Keratinocyte (primary cell): ENCODE measurements at regions not wholly inside any gene's neighbourhood (a gene's known extent, or its start where the extent isn't known, plus 50 kb on each side); places are given as distances from the start of the nearest gene placed in this dataset.
"Not testable (repeated sequence)": the region's sequence is repeated elsewhere in the genome, so short reads cannot be mapped to it uniquely, and the experiment has no call there.

Experiments used
- DNase-seq: peaks from one replicate; pipeline ENCODE4 v3.0.0-alpha.2; 2011; ENCODE audit warnings: low read depth, missing footprints, low spot score
- FAIRE-seq: peaks from 2 replicates; lab custom pipeline; 2011; peaks lifted over from hg19 to GRCh38; lab: Jason Lieb, UNC
- H2AFZ ChIP-seq: 2 replicates; pipeline ENCODE4 v1.6.0; 2012; ENCODE audit warnings: low read length, control low read depth, inconsistent platforms; ENCODE audit not compliant: control insufficient read depth
- H3K27ac ChIP-seq: 2 replicates; pipeline ENCODE4 v1.5.1; 2011; ENCODE audit warnings: low read length; ENCODE audit not compliant: control insufficient read depth, insufficient read depth
- H3K27me3 ChIP-seq: 3 replicates; pipeline ENCODE4 v1.6.0; 2011; ENCODE audit warnings: low read length; ENCODE audit not compliant: control insufficient read depth, insufficient read depth; ENCODE audit errors: extremely low read depth
- H3K36me3 ChIP-seq, 2 experiments: 2 replicates in 1 of 2; 3 replicates in 1 of 2; pipeline ENCODE4 v1.5.1; 2011; ENCODE audit warnings: low read length in 2 of 2, mild to moderate bottlenecking in 1 of 2; ENCODE audit not compliant: control insufficient read depth in 2 of 2, insufficient read depth in 2 of 2; ENCODE audit errors: extremely low read depth in 1 of 2
- H3K4me1 ChIP-seq: 3 replicates; pipeline ENCODE4 v1.5.1; 2011; ENCODE audit warnings: low read length; ENCODE audit not compliant: control insufficient read depth, insufficient read depth; ENCODE audit errors: extremely low read depth
- H3K4me2 ChIP-seq: 3 replicates; pipeline ENCODE4 v1.6.0; 2011; ENCODE audit warnings: low read depth, low read length; ENCODE audit not compliant: control insufficient read depth, insufficient read depth; ENCODE audit errors: extremely low read depth
- H3K4me3 ChIP-seq, 3 experiments: fragments of 200-600 bp in 1 of 3; sonication (generic) in 1 of 3; 2 replicates in 2 of 3; 3 replicates in 1 of 3; pipeline ENCODE4 v1.5.1; 2011 to 2016; ENCODE audit warnings: low read length in 3 of 3, mild to moderate bottlenecking in 3 of 3, control low read depth in 2 of 3, inconsistent platforms in 1 of 3, low read depth in 1 of 3, mixed read lengths in 1 of 3, mixed run types in 1 of 3, moderate library complexity in 1 of 3; ENCODE audit not compliant: control insufficient read depth in 2 of 3, insufficient read depth in 2 of 3; ENCODE audit errors: extremely low read depth in 1 of 3
- H3K79me2 ChIP-seq: 2 replicates; pipeline ENCODE4 v1.6.0; 2012; ENCODE audit warnings: low read length; ENCODE audit not compliant: control insufficient read depth, insufficient read depth
- H3K9ac ChIP-seq: 3 replicates; pipeline ENCODE4 v1.6.0; 2011; ENCODE audit warnings: low read length; ENCODE audit not compliant: control insufficient read depth, insufficient read depth; ENCODE audit errors: extremely low read depth
- H3K9me1 ChIP-seq: 3 replicates; pipeline ENCODE4 v1.6.0; 2011; ENCODE audit warnings: low read length; ENCODE audit not compliant: control insufficient read depth, insufficient read depth; ENCODE audit errors: extremely low read depth
- H3K9me3 ChIP-seq: 2 replicates; pipeline ENCODE4 v1.5.1; 2012; ENCODE audit warnings: low read depth, low read length; ENCODE audit not compliant: control insufficient read depth
- H4K20me1 ChIP-seq: 3 replicates; pipeline ENCODE4 v1.6.0; 2011; ENCODE audit warnings: low read length; ENCODE audit not compliant: control insufficient read depth, insufficient read depth; ENCODE audit errors: extremely low read depth
- CTCF ChIP-seq, 3 experiments: IDR thresholded peaks in 1 of 3; conservative IDR thresholded peaks in 1 of 3; optimal IDR thresholded peaks in 1 of 3; 2 replicates in 2 of 3; 3 replicates in 1 of 3; pipeline versions ENCODE3 to v1.5.1; 2011; ENCODE audit warnings: low read length in 3 of 3, mild to moderate bottlenecking in 3 of 3, moderate library complexity in 2 of 3, control low read depth in 1 of 3, inconsistent platforms in 1 of 3; ENCODE audit not compliant: insufficient read depth in 2 of 3; ENCODE audit errors: extremely low read depth in 1 of 3
- EZH2 ChIP-seq: IDR thresholded peaks from one replicate; pipeline ENCODE4 v1.6.1; 2012; ENCODE audit warnings: inconsistent platforms, mild to moderate bottlenecking, low read length, moderate library complexity
- dilution Hi-C: fragments of 300-500 bp; cut with MboI; formaldehyde crosslinking; loops from one replicate; pipeline ENCODE4 v1.7.0; 2020; ENCODE audit warnings: low sequenced_read_pairs; ENCODE audit not compliant: extremely low pct_ligation_motif_present

- no peak for DNase-seq
- Histone ChIP-seq H3K9ac (no peak overlapping the region), H3K9me3 (peaks cover 6% of the 10 kb centered on the region), H4K20me1 (no peaks in the 10 kb centered on the region), H3K36me3 (no peaks in the 10 kb centered on the region), H3K27ac (no peak overlapping the region), H3K4me2 (no peak overlapping the region), H3K4me3 (no peak overlapping the region), H3K27me3 (no peaks in the 10 kb centered on the region), H3K4me1 (peaks cover 10% of the 10 kb centered on the region), H2AFZ (no peak overlapping the region), H3K79me2 (no peaks in the 10 kb centered on the region), H3K9me1 (no peaks in the 10 kb centered on the region)
- TF ChIP-seq EZH2 (no peak), CTCF (optimal IDR thresholded peaks at IDR 0.05 in 1 of 3, IDR thresholded peaks at IDR 0.05 in 1 of 3, conservative IDR thresholded peaks at IDR 0.05 in 1 of 3; ENCODE audit: extremely low read depth in 1 of 3, insufficient read depth in 2 of 3, low read length in 3 of 3) (no peak)
- dilution Hi-C loops, result no loop called here
- no peak for FAIRE-seq
Measured at GRCh38 chr6:4632421-4632820, 143.8 kb upstream of the CDYL start.

GRCh38 chr6:4629789-4630188 lies 146.4 kb upstream of the CDYL start:
- not testable (repeated sequence) for FAIRE-seq

GRCh38 chr6:4625557-4625956 lies 150.6 kb upstream of the CDYL start:
- Histone ChIP-seq H3K27me3 (no peaks in the 10 kb centered on the region), H3K79me2 (no peaks in the 10 kb centered on the region), H3K27ac (no peak overlapping the region), H3K4me2 (no peak overlapping the region), H3K9me3 (peaks cover 6% of the 10 kb centered on the region), H4K20me1 (no peaks in the 10 kb centered on the region), H3K9ac (no peak overlapping the region), H3K36me3 (no peaks in the 10 kb centered on the region), H3K9me1 (no peaks in the 10 kb centered on the region), H3K4me1 (no peaks in the 10 kb centered on the region), H3K4me3 (no peak overlapping the region), H2AFZ (no peak overlapping the region)
- FAIRE-seq (no peak), DNase-seq (no peak)
- TF ChIP-seq CTCF (optimal IDR thresholded peaks at IDR 0.05 in 1 of 3, IDR thresholded peaks at IDR 0.05 in 1 of 3, conservative IDR thresholded peaks at IDR 0.05 in 1 of 3; ENCODE audit: extremely low read depth in 1 of 3, insufficient read depth in 2 of 3, low read length in 3 of 3) (no peak), EZH2 (no peak)
- dilution Hi-C loops, result no loop called here

More at GRCh38 chr6:4629789-4630188, 146.4 kb upstream of the CDYL start:
- H3K4me2 ChIP-seq, H3K9ac ChIP-seq, H3K27me3 ChIP-seq, H3K9me3 ChIP-seq, H3K79me2 ChIP-seq, H4K20me1 ChIP-seq, H3K27ac ChIP-seq, DNase-seq, H2AFZ ChIP-seq, H3K4me3 ChIP-seq, H3K36me3 ChIP-seq, H3K9me1 ChIP-seq, H3K4me1 ChIP-seq, dilution Hi-C loops: not testable (repeated sequence)
